Tibial nerve (tissue), 4 donors: ENCODE measurements at regions not wholly inside any gene's neighbourhood (a gene's known extent, or its start where the extent isn't known, plus 50 kb on each side); places are given as distances from the start of the nearest gene placed in this dataset.

Source experiments
- DNase-seq, 2 donors: peaks; one replicate each; pipeline ENCODE4 v3.0.0-alpha.2; 2019; ENCODE audit warnings: low spot score in 2 of 2
- H3K27ac ChIP-seq, 4 donors: fragments of 200-600 bp; sonication (generic) in 3 of 4; one replicate each; pipeline ENCODE4 v1.5.1; 2017 to 2019; ENCODE audit warnings: mild to moderate bottlenecking in 1 of 4
- H3K27me3 ChIP-seq, 2 donors: fragments of 200-600 bp; sonication (generic) in 1 of 2; one replicate each; pipeline versions ENCODE4 v1.5.1 to v1.6.0; 2017 to 2019
- H3K36me3 ChIP-seq, 3 donors: fragments of 200-600 bp; sonication (generic); one replicate each; pipeline ENCODE4 v1.5.1; 2018 to 2019
- H3K4me1 ChIP-seq, 4 donors: fragments of 200-600 bp; sonication (generic) in 3 of 4; one replicate each; pipeline ENCODE4 v1.5.1; 2017 to 2019
- H3K4me3 ChIP-seq, 4 donors: fragments of 200-600 bp; sonication (generic) in 3 of 4; one replicate each; pipeline ENCODE4 v1.5.1; 2017 to 2019; ENCODE audit warnings: mild to moderate bottlenecking in 1 of 4, moderate library complexity in 1 of 4
- H3K9me3 ChIP-seq, 4 donors: fragments of 200-600 bp; sonication (generic) in 3 of 4; one replicate each; pipeline ENCODE4 v1.5.1; 2017 to 2019
- CTCF ChIP-seq, 5 experiments: fragments of 200-600 bp in 3 of 5; fragments of 450-650 bp in 2 of 5; sonication (generic) in 3 of 5; IDR thresholded peaks; one replicate each; pipeline ENCODE4 v1.5.1; 2016 to 2019; ENCODE audit warnings: antibody characterized with exemption in 5 of 5, mild to moderate bottlenecking in 3 of 5, moderate library complexity in 2 of 5
- EP300 ChIP-seq, 2 donors: sonication (generic); formaldehyde crosslinking; IDR thresholded peaks; one replicate each; pipeline ENCODE4 v1.6.1; 2017; ENCODE audit warnings: antibody characterized with exemption in 2 of 2, mild to moderate bottlenecking in 1 of 2
- POLR2A ChIP-seq, 2 donors: fragments of 450-650 bp; IDR thresholded peaks; one replicate each; pipeline ENCODE4 v1.6.1; 2017; ENCODE audit warnings: antibody characterized with exemption in 2 of 2, mild to moderate bottlenecking in 2 of 2, moderate library complexity in 2 of 2
- WGBS, 2 donors: methylation state at CpG; one replicate each; pipeline ENCODE4 v1.1.5; 2018; 5-methylcytosine and 5-hydroxymethylcytosine counted together

DNA sequence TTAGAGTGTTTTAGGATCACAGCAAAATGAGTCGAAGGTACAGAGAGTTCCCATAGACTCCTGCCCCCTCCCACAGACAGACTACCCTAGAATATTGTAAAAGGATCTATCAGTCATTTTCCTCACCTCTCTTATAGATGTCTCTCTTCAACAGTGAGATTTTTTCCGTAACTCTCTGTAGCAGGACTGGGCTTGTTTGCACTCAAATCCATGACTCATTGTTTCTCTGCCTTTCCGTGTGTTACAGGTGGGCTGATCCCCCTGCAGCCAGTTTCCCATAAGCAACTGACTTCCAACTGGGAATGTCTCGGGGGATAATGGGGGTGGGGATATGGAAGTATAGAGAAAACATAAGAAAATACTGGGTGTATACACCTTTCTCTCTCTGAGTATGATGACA lies 921.0 kb downstream of the GATA3 start:
- Histone ChIP-seq H3K4me1 (no peaks in the 10 kb centered on the region), H3K27me3 (no peaks in the 10 kb centered on the region), H3K27ac (no peak overlapping the region), H3K4me3 (no peak overlapping the region), H3K9me3 (no peaks in the 10 kb centered on the region), H3K36me3 (no peaks in the 10 kb centered on the region)
- WGBS, 2 donors = 70 to 75% methylated on average over 4 of the region's 4 CpGs
- no peak for DNase-seq
- TF ChIP-seq POLR2A (IDR thresholded peaks at IDR 0.05) = no peak
- TF ChIP-seq CTCF (IDR thresholded peaks at IDR 0.05) = no peak
- no peak for TF ChIP-seq EP300 (IDR thresholded peaks at IDR 0.05)

GRCh38 chr10:8978100-8978499 lies 923.6 kb downstream of the GATA3 start:
- WGBS, 2 donors = 87 to 90% methylated on average over 3 of the region's 3 CpGs
- Histone ChIP-seq H3K4me3 (no peak overlapping the region), H3K36me3 (no peaks in the 10 kb centered on the region), H3K9me3 (no peaks in the 10 kb centered on the region), H3K27ac (no peak overlapping the region), H3K27me3 (no peaks in the 10 kb centered on the region), H3K4me1 (no peaks in the 10 kb centered on the region)
- TF ChIP-seq EP300 (IDR thresholded peaks at IDR 0.05) = no peak
- no peak for TF ChIP-seq CTCF (IDR thresholded peaks at IDR 0.05)
- TF ChIP-seq POLR2A (IDR thresholded peaks at IDR 0.05) = no peak
- no peak for DNase-seq

DNA sequence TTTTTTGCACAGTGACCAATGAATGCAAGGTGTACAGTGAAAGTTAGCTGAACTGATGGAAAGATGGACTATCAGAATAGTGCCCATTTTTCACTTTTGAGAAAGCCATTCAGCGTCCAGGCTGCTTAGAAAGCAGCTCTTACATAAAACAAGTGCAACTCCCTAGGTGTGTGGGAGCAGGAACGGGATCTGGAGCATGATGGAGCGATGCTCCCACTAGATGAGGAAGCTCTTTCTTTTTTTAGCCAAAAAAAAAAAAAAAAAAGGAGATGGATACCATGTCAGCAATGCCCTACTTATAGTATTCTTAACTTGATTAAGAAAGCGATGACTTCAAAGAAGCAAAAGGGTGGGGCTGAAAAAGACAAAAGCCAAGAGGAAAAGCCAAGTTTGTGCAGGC lies 925.5 kb downstream of the GATA3 start:
- no peak for DNase-seq
- Histone ChIP-seq H3K9me3 (no peaks in the 10 kb centered on the region), H3K4me1 (no peaks in the 10 kb centered on the region), H3K4me3 (no peak overlapping the region), H3K36me3 (no peaks in the 10 kb centered on the region), H3K27me3 (no peaks in the 10 kb centered on the region), H3K27ac (no peak overlapping the region)
- WGBS, 2 donors = 69 to 82% methylated on average over 4 of the region's 4 CpGs
- no peak for TF ChIP-seq EP300 (IDR thresholded peaks at IDR 0.05)
- TF ChIP-seq POLR2A (IDR thresholded peaks at IDR 0.05) = no peak
- TF ChIP-seq CTCF (IDR thresholded peaks at IDR 0.05) = no peak

GRCh38 chr10:8981277-8981676 lies 926.8 kb downstream of the GATA3 start:
- DNase-seq = no peak
- H3K9me3 ChIP-seq = no peaks in the 10 kb centered on the region
- 84 to 87% methylated on average over 2 of the region's 2 CpGs for WGBS, 2 donors
- no peak overlapping the region for H3K4me3 ChIP-seq
- H3K27me3 ChIP-seq = no peaks in the 10 kb centered on the region
- H3K36me3 ChIP-seq = no peaks in the 10 kb centered on the region
- no peaks in the 10 kb centered on the region for H3K4me1 ChIP-seq
- TF ChIP-seq EP300 (IDR thresholded peaks at IDR 0.05) (no peak), POLR2A (IDR thresholded peaks at IDR 0.05) (no peak), CTCF (IDR thresholded peaks at IDR 0.05) (no peak)
- H3K27ac ChIP-seq = no peak overlapping the region

DNA sequence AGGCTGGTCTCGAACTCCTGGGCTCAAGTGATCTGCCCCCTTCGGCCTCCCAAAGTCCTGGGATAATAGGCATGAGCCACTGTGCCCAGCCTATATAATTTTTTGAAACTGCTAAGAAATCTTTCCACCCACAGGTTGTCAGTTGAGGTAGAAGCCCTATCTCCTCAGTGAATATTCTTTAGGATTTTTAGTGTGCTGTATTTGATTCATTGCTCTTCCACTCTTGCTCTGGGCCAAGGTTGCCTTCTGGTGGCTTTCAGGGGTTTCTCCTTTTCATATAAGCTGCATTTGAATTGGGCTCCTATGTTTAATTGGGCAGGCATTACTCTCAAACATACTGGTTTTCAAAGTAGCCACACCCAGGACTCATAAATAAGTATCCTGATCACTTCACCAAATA lies 931.2 kb downstream of the GATA3 start:
- DNase-seq = no peak
- no peak overlapping the region for H3K27ac ChIP-seq
- H3K9me3 ChIP-seq = no peaks in the 10 kb centered on the region
- TF ChIP-seq POLR2A (IDR thresholded peaks at IDR 0.05) (no peak), EP300 (IDR thresholded peaks at IDR 0.05) (no peak), CTCF (IDR thresholded peaks at IDR 0.05) (no peak)
- 89 to 95% methylated on average over 2 of the region's 2 CpGs for WGBS, 2 donors
- H3K27me3 ChIP-seq = no peaks in the 10 kb centered on the region
- H3K4me3 ChIP-seq = no peak overlapping the region
- no peaks in the 10 kb centered on the region for H3K4me1 ChIP-seq
- no peaks in the 10 kb centered on the region for H3K36me3 ChIP-seq
